Umbilical cord (tissue), 1 donor: ENCODE measurements at regions not wholly inside any gene's neighbourhood (a gene's known extent, or its start where the extent isn't known, plus 50 kb on each side); places are given as distances from the start of the nearest gene placed in this dataset.

Experiments used
- DNase-seq: peaks from one replicate; pipeline ENCODE4 v3.0.0-alpha.2; 2015; ENCODE audit warnings: low spot score

- DNase-seq: no peak
Measured at GRCh38 chr21:40985370-40985769, 138.4 kb upstream of the DSCAM start.

GRCh38 chr21:40990366-40990765 is 143.4 kb upstream of the DSCAM start:
- no peak for DNase-seq

- no peak for DNase-seq
Measured at GRCh38 chr21:40997831-40998230, 150.9 kb upstream of the DSCAM start.

GRCh38 chr21:41000838-41001237 is 153.9 kb upstream of the DSCAM start:
- DNase-seq: no peak

GRCh38 chr21:41006636-41007035 is 159.7 kb upstream of the DSCAM start:
- no peak for DNase-seq

- no peak for DNase-seq
Measured at GRCh38 chr21:41008351-41008750, 159.6 kb upstream of the BACE2 start.

- peak; percentile 15 for DNase-seq
Measured at GRCh38 chr21:41008974-41009373, 159.0 kb upstream of the BACE2 start.

- DNase-seq: peak; percentile 66
Measured at GRCh38 chr21:41009398-41010100, 158.4 kb upstream of the BACE2 start.

- peak; percentile 60 for DNase-seq
Measured at GRCh38 chr21:41010101-41010435, 157.9 kb upstream of the BACE2 start.

GRCh38 chr21:41011098-41011731 is 156.7 kb upstream of the BACE2 start:
- no peak for DNase-seq

- DNase-seq: no peak
Measured at GRCh38 chr21:41011951-41012366, 156.0 kb upstream of the BACE2 start.

GRCh38 chr21:41012425-41012824 is 155.5 kb upstream of the BACE2 start:
- DNase-seq: no peak

- no peak for DNase-seq
Measured at GRCh38 chr21:41016472-41016871, 151.5 kb upstream of the BACE2 start.

- no peak for DNase-seq
Measured at GRCh38 chr21:41018431-41018830, 149.5 kb upstream of the BACE2 start.

- no peak for DNase-seq
Measured at GRCh38 chr21:41023936-41024335, 144.0 kb upstream of the BACE2 start.

GRCh38 chr21:41024341-41024740 is 143.6 kb upstream of the BACE2 start:
- no peak for DNase-seq

GRCh38 chr21:41024746-41025254 is 143.2 kb upstream of the BACE2 start:
- peak; percentile 19 for DNase-seq

GRCh38 chr21:41029571-41029970 is 138.4 kb upstream of the BACE2 start:
- no peak for DNase-seq

- DNase-seq: no peak
Measured at GRCh38 chr21:41031701-41032220, 136.2 kb upstream of the BACE2 start.

- DNase-seq: no peak
Measured at GRCh38 chr21:41032541-41032940, 135.4 kb upstream of the BACE2 start.

GRCh38 chr21:41037212-41037611 is 130.7 kb upstream of the BACE2 start:
- no peak for DNase-seq

GRCh38 chr21:41037936-41038335 is 130.0 kb upstream of the BACE2 start:
- DNase-seq: no peak

GRCh38 chr21:41043014-41043413 is 124.9 kb upstream of the BACE2 start:
- no peak for DNase-seq
